GM18858 (cell line): ENCODE measurements at regions not wholly inside any gene's neighbourhood (a gene's known extent, or its start where the extent isn't known, plus 50 kb on each side); places are given as distances from the start of the nearest gene placed in this dataset.
"Not testable (repeated sequence)": the region's sequence is repeated elsewhere in the genome, so short reads cannot be mapped to it uniquely, and the experiment has no call there.

ENCODE experiments used
- ATAC-seq: cut with Tn5 transposase; IDR thresholded peaks from one replicate; pipeline ENCODE4 v1.9.1; 2021; ENCODE audit not compliant: unreplicated experiment

DNA sequence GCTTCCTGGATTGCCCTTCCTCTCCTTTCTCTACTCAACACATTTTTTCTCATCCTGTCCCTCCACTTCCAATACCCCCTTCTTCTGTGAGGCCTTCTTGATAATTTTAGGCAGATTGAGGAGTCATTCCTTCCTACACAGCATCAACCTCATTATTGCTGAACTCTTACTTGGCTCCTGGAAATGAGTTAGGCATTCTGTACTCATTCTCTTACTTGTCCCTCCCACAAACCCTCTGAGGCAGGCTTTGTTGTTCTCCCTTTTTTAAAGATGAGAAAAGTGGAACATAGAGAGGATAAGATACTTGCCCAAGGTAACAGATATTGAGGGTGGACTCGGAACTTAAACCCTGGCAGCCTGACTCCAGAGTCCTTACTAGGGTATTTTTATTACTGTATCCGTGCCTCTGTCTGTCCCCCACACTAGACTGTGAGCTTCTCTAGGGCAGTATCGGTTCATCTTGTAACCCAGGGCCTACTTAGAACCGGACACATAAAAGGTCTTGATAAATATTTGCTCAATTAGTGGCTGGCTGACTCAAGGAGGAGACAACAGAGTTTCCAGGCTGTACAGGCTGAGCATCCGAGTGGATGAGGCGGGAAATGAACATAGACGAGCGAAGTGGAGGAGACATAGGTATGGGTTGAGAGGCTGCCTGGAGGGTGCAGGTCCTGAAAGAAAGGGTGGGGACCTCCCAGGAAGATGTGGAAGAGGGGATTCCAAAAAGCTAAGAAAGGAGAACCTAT is 148.7 kb upstream of the ATP2B2 start:
- no peak for ATAC-seq

DNA sequence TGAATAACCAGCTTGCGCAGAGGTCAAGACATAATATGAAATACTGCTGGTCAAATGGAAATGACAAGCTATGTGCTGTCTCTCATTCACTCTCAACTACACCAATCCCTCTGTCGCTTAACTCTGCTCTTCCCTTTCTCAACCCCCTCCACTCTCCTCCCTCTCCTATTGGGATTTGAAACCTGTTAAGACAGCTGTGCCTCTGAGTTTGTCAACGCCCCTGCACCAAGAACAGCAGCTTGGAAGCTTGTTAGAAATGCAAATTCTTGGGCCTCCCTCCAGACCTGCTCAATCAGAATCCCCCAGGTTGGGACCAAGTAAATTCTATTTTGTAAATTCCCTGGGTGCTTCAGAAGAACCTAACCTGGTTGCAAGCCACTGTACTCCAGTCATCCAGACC is 149.7 kb upstream of the ATP2B2 start:
- no peak for ATAC-seq

DNA sequence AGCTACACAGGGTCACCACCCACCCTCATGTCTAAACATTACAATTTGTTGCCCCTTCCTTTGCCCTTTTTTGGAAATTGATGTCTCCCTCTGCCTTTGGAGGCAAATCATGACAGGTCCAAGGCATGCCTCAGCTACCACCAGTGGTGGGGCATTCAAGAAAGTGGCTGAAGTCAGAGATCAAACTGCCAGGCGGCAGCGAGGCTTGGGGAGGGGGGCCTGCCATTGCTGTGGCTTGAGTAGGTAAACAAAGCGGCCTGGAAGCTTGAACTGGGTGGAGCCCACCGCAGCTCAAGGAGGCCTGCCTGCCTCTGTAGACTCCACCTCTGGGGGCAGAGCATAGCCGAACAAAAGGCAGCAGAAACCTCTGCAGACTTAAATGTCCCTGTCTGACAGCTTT is 152.0 kb upstream of the ATP2B2 start:
- not testable (repeated sequence) for ATAC-seq

DNA sequence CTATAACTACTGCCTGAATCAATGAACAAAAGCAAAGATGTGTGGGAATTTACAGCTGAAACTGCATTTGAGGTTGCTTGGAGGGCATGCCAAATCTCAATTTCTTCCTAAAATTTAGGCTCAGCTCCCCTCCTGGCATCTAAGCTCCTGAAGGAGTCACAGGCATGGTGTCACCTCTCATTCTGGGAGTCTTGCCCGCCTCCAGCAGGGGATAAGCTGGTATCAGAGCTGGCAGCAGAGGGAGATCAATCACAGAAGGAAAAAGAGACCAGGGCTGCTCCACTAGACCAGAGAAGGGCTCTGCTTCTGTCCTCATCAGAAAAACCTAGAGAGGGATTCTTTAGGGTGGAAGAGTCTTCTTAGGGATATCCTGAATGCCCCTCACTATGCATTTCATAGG is 150.4 kb upstream of the SLC6A11 start:
- no peak for ATAC-seq

DNA sequence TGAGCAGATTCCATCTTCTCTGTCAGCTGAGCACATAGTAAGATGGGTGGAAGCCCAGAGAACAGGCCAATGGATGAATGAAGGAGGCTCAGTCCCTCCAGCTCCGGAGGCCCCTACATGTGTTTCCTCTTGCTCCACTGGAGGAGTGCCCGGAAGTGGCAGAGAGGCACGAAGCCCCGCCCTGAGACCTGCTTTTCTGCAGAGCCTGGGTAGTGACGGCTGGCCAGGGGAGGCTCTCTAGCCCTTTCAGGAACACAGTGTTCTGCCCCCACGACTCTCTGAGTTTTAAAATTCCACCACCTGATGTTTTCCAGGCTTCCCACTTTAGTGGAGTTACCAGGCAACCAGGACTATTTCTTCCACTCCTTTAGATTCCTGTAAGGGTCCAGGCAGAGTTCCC is 149.4 kb upstream of the SLC6A11 start:
- ATAC-seq = no peak

DNA sequence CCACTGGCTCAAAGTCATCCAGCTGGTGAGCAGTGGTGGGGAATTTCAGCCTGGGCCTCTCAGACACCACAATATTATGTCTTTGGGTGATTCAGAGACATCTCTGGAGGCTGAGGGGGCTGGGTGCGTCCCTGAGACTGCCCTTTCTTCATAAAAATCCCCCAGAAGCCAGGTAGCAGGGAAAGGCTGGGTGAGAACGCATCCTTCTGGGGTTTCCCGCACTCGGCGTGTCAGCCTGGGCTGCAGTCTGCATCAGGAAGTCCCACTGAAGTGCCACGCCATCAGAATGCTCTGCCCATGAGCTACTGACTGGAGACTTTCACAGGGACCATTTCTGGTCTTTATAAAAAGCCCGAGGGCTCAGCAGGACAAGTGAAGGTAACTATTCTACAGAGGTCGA is 148.8 kb upstream of the SLC6A11 start:
- no peak for ATAC-seq

DNA sequence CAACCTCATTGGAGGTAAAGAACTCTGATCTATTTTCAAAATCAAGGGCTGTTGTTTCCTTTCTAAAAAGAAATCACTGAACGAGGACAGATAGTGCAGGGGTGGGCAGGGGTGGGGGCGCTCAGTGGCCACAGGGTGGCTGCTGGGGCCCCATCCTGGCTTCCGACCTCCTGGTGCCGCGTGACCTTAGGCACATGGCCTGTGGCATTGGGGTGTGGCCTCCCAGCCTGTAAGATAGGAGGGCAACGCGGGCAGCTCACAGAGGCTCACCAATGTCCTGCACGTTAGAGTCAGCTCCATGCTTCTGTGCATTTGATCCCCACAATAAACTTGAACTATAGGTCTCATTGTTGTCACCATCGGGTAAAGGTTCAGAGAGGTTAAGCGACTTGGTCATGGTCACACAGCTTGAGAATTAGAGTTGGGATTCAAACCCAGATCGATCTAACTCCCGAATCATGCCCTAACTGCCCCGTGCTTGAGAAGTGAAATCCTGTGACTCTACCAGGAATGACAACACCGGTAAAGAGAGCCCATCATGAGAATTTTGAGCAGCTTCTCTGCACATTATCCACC is 148.0 kb upstream of the SLC6A11 start:
- no peak for ATAC-seq

DNA sequence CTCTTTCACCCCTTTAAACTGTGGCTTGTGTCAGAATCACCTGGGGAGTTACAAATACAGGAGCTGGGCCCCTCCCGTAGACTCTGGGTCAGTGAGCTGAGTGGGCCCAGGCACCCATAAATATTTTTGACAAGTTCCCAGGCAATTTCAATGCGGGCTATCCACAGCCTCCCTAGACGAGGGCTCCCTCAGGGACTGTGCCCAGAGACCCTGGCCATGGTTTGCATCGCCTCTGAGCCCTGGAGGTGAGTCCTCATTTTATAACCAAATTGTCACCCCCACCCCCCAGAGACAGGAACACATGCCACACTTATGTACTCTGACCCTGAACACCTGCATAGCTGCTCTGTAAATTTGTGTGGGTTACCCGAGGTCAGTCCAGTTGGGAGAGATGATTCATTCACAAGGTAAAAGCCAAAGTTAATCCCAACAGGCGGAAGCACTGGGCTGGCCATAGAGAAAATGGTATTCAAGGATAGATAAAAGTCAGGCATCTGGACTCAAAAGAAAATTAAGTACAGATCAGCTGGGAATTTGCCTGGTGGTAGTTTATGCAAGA is 146.5 kb upstream of the SLC6A11 start:
- no peak for ATAC-seq

DNA sequence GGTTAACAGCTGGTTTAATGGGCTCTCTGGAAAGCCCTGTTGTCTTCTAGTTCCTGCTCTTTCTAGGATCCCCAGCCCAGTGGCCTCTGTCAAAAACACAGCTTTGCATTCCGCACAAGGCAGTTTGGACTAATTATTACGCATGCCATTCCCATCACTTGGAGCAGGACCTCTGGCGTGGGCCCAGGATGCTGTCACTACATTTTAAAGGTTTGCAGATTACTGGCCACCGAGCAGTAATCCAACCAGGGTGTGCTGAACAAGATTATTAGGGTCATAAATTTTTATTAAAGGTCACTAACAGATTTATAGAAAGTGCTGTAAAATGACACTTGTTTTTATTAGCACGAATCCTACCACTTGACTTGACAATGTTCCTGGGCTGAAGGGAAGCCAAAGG is 143.6 kb upstream of the SLC6A11 start:
- ATAC-seq = no peak

DNA sequence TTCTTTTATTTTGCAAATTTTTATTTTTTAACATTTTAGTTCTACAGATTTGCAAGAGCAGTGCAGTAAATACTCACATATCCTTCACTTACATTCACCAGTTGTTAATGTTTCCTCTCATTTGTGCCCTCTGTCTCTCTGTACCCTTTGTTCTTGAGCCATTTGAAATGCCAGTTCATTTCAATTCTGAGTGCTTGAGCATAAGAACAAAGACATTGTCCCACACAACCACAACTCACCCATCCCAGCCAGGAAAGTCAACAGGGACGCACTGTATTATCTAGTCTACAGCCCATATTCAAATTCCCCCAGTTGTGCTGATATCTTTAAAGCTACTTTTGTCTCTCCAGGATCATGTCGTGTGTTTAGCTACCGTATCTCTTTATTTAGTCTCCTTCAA is 141.4 kb upstream of the SLC6A11 start:
- ATAC-seq = no peak

DNA sequence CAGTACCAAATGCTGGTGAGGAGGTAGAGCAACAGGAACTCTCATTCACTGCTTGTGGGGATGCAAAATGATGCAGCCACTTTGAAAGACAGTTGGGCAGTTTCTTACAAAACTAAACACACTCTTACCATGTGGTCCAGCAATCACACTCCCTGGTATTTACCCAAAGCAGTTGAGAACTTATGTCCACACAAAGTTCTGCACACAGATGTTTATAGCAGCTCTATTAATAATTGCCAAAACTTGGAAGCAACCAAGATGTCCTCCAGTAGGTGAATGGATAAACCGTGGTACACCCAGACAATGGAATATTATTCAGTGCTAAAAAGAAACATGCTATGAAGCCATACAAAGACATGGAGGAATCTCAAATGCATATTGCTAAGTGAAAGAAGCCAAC is 139.1 kb upstream of the SLC6A11 start:
- no peak for ATAC-seq

DNA sequence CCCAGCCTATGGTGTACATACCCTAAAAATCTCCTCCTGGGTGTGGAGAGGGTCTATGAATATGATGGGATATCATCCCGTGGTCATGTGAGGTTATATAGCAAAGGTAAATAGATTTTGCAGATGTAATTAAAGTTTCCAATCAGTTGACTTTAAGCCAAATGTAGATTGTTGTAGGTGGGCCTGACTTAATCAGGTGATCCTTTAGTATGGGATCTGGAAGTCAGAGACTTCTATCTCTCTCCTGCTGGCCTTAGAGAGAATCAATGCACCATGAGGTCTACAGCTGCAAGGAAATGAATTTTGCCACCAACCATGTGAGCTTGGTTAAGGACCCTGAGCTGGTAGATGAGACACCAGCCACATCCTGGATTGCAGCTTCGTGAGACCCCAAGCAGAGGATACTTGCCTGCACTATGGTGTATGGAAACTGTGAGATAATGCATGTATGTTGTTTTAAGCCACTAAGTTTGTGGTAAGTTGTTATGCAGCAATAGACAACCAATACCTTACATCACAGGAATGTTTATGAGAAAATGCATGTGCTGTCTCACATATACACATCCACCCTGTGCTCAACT is 137.1 kb upstream of the SLC6A11 start:
- ATAC-seq = no peak

DNA sequence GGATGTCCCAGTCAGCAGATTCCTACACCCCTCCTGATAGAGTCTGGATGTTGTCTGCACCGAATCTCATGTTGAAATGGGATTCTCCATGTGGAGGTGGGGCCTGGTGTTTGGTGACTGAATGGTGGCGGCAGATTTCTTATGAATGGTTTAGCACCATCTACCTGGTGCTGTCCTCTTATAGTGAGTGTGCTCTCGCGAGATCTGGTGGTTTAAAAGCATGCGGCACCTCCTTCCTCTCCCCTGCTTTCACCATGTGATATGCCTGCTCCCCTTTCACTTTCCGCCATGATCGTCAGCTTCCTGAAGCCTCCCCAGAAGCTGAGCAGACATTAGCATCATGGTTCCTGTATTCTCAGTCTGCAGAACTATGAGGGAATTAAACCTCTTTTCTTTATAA is 135.2 kb upstream of the SLC6A11 start:
- ATAC-seq = no peak

DNA sequence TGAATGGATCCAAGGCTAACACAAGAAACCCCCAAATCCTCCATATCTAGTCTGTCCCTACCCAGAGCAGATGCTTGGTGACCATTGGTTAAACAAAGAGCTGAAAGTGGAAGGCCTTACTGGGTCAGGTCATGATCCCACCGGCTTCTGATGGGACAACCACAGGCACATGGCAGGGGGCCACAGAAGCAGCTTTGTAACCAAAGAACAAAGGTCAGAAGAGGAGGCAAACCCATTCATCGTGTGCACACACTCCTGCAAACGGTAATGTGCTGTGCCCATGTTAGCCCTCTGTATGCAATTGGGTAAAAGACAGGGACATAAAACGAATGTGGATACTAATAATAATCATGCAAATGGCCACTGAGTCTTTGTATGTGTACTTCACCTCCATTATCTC is 133.3 kb upstream of the SLC6A11 start:
- ATAC-seq = no peak

DNA sequence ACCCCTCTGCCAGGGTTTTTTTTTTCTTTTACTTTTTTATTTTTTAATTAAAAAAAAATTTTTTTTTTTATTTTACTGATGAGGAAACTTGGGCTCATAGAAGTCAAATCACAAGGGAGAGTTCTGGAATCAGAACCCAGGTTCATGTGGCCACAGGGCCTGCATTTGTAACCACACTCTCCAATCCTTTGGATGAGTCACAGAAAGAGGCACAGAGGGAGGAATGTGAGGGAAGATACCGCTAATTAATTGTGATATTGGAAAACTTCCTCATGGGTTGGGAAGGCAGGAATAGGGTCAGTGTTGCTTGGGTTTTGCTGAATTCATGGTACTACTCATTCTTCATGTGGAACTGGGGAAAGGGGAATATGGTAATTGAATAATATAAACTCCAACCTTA is 132.9 kb upstream of the SLC6A11 start:
- no peak for ATAC-seq

DNA sequence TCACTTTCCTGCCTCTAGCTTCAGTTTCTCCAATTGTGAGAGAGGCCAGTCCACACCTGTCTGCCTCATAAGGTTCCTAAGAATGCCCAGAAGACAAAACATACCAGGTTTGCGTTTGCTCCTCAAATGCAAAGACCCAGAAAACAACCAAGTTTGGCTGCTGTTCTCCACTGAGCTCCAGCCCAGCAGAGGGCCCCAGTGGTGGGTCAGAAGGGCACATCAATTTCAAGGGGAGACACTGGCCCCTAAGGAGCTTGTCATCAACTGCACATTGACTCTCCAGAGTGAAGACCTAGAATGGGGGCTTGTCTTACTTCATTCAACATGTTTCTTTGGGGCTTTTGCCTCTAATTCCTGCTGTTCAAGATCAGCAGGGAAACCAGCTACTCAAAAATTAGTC is 127.9 kb upstream of the SLC6A11 start:
- ATAC-seq = no peak

DNA sequence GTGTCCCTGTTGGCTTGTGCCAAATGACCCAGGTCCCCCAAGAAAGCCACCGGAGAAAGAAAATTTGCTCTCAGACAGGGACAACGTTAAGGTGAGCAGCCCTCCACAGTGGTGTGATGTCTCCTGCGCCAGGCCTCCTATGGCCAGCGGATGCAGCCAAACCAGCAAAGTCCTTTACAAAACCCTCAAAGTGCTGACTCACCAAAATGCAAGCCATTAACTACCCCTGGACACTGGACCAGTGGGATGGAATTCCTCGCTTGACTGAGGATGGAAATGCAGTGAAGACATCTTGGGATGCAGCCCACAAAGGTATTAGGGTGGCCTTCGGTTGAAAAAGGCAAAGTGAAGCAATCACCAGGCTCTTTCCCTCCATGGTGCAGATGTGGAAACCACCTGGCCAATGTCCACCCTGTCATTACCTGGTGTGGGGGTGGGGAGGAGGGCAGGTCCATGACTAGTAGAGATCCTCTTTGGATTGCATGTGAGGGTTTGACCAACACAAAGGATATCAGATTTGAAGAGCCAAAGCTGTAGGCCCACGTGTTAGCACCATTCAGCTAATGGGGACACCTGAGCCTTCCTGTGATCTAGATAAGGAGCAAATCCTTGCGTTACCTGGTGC is 127.4 kb upstream of the SLC6A11 start:
- no peak for ATAC-seq

DNA sequence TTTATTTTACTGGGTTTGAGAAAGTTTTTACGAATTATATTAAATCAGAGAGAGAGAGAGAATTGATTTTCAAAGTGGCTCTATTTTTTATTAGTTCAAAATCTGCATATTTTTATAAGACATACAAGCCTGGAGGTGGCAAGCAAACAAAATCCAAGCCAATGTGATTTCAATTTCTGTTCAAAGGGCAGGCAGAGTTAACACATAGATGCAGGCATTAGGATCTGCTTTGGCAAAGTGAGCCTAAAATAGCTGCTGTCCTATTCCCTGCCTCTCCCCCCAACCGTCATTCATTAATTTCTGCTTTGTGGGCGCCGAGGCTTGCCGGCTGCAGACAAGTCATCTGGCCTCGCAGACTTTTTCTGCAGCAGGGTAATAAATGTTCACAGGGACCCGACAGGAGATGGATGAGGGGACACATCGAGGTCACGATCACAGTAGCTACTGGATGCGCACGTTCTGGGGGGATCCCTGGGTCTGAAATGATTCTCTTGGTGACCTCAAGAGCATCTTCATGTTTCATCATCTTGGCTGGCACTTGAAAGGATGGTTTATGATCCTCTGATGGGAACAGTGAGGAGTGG is 123.9 kb upstream of the SLC6A11 start:
- ATAC-seq = no peak

DNA sequence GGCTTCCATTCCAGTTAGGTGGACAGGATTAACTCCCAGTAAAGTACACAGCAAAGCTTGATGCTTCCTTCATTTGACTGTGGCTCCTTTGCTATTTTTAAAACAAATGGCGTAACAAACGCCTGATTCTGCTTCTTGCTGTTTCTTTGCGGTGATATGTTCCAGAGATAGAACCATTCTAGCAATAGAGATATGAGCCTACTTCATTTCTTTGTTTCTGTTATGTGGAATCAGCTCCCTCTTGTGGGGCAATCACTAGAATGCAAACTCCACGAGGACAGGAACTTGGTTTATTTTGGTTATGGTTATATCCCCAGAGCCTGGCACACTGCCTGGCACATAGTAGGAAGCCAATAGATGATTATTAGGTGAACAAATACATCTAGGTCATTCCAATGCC is 122.6 kb upstream of the SLC6A11 start:
- ATAC-seq = no peak

DNA sequence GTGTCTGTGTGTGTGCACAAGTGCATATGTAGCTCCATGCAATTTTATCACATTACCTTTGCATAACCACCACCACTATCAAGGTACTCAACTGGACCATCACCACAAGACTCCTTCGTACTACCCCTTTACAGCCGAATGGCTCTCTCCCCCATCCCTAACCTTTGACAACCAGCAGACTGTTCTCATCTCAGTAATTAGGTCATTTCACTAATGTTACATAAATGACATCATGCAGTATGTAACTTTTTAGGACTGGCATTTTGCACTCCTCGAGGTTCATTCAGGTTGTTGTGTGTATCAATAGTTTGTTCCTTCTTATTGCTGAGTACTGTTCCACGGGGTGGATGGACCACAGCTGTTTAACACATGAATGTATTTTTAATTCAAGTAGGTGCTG is 121.8 kb upstream of the SLC6A11 start:
- ATAC-seq = no peak

DNA sequence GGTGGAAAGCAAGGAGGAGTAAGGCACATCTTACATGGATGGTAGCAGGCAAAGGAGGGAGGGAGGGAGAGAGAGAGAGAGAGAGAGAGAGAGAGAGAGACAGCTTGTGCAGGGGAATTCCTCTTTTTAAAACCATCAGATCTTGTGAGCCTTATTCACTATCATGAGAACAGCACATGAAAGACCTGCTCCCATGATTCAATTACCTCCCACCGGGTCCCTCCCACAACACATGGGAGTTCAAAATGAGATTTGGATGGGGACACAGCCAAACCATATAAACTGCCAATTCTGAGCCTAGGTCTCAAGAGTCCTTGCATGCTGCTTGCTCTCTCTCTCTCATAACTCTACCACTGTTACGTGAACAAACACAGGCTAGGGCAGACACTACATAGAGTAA is 120.8 kb upstream of the SLC6A11 start:
- not testable (repeated sequence) for ATAC-seq
